Small intestine (tissue), 7 donors: ENCODE measurements at regions not wholly inside any gene's neighbourhood (a gene's known extent, or its start where the extent isn't known, plus 50 kb on each side); places are given as distances from the start of the nearest gene placed in this dataset.

Source experiments
- DNase-seq, 2 donors: peaks; one replicate each; pipeline versions ENCODE4 v3.0.0 to v3.0.0-alpha.2; 2013
- FAIRE-seq: peaks from 2 replicates; lab custom pipeline; 2012; peaks lifted over from hg19 to GRCh38; lab: Jason Lieb, UNC
- H3K27ac ChIP-seq, 3 donors: one replicate each; pipeline ENCODE4 v1.5.1; 2013; ENCODE audit warnings: low read length in 2 of 3, mild to moderate bottlenecking in 2 of 3, control low read depth in 1 of 3, inconsistent platforms in 1 of 3, low read depth in 1 of 3, moderate library complexity in 1 of 3
- H3K27me3 ChIP-seq, 3 donors: one replicate each; pipeline ENCODE4 v1.6.1; 2013; ENCODE audit warnings: low read length in 3 of 3, inconsistent platforms in 1 of 3; ENCODE audit not compliant: control insufficient read depth in 3 of 3, insufficient read depth in 3 of 3
- H3K36me3 ChIP-seq, 3 donors: one replicate each; pipeline ENCODE4 v1.6.1; 2013; ENCODE audit warnings: low read length in 3 of 3, inconsistent platforms in 1 of 3, low read depth in 1 of 3, mild to moderate bottlenecking in 1 of 3, moderate library complexity in 1 of 3; ENCODE audit not compliant: control insufficient read depth in 3 of 3, insufficient read depth in 2 of 3
- H3K4me1 ChIP-seq, 3 donors: one replicate each; pipeline ENCODE4 v1.6.1; 2013; ENCODE audit warnings: low read length in 2 of 3, inconsistent platforms in 1 of 3, low read depth in 1 of 3, mild to moderate bottlenecking in 1 of 3, moderate library complexity in 1 of 3; ENCODE audit not compliant: control insufficient read depth in 3 of 3, insufficient read depth in 2 of 3
- H3K4me3 ChIP-seq, 3 donors: one replicate each; pipeline ENCODE4 v1.5.1; 2013; ENCODE audit warnings: low read length in 3 of 3, control low read depth in 1 of 3, inconsistent platforms in 1 of 3, low read depth in 1 of 3, mild to moderate bottlenecking in 1 of 3, moderate library complexity in 1 of 3
- H3K9me3 ChIP-seq, 2 donors: one replicate each; pipeline ENCODE4 v1.6.1; 2013; ENCODE audit warnings: low read depth in 1 of 2, low read length in 1 of 2; ENCODE audit not compliant: control insufficient read depth in 2 of 2, insufficient read depth in 1 of 2
- WGBS, 3 donors: extraction: QIAGEN DNeasy Blood & Tissue Kit; methylation state at CpG; one replicate each; pipeline ENCODE4 v1.1.7; 2013; 5-methylcytosine and 5-hydroxymethylcytosine counted together
- donor health status: healthy with polysubstance abuse.
- donor health status: control.
- donor health status: control.
- donor health status: Bipolar disorder and iron deficiency.
- donor health status: healthy.

DNA sequence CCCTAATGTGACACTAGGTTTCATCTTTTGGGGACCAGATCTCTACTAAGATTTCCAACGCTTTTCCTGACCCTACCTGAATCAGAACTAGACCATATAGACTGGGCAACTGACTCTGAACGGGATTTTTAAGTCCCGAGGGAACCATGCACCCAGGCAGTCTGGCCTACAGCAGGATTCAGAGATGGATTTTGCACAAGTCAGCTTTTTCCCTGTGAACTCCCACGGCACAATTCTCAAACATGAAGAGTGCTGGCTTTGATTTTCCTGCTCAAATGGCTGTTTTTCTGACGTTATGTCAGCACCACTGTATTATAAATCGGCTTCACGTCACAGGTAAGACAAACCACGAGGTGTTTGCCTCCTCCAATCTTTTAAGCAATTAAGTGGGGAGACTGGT, 409.1 kb downstream of the TCERG1L start:
- 61 to 72% (median 67%) methylated on average over 8 of the region's 8 CpGs for WGBS, 3 donors
- no peak for FAIRE-seq
- Histone ChIP-seq H3K27me3 (no peaks in the 10 kb centered on the region), H3K36me3 (no peaks in the 10 kb centered on the region), H3K27ac (no peak overlapping the region), H3K4me1 (no peaks in the 10 kb centered on the region), H3K9me3 (no peaks in the 10 kb centered on the region), H3K4me3 (no peak overlapping the region)
- no peak for DNase-seq

DNA sequence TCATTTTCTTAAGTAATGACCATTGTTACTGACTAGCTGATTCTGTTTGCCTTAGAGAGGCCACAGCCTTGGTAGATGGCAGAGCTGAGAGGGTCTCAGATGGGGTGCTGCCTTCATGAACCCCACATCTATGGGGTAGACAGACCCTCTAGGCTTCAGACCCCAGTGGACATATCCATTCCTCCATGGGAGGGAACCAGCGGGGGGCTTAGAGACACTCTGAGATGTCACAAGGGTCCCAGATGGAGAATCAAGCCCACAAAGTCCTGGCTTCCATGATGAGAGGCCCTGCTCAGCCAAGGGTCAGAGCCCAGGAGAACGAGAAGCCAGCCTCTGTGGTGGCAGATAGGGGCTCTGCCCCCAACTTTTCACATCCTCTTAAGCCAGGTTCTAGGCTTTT, 408.6 kb downstream of the TCERG1L start:
- no peaks in the 10 kb centered on the region for H3K36me3 ChIP-seq
- FAIRE-seq: no peak
- DNase-seq: no peak
- H3K4me1 ChIP-seq: no peaks in the 10 kb centered on the region
- 63 to 66% (median 63%) methylated on average over 2 of the region's 2 CpGs for WGBS, 3 donors
- H3K4me3 ChIP-seq: no peak overlapping the region
- H3K27ac ChIP-seq: no peak overlapping the region
- no peaks in the 10 kb centered on the region for H3K27me3 ChIP-seq
- H3K9me3 ChIP-seq: no peaks in the 10 kb centered on the region

- FAIRE-seq (no peak), DNase-seq (no peak)
- Histone ChIP-seq H3K4me3 (no peak overlapping the region), H3K27ac (no peak overlapping the region), H3K9me3 (no peaks in the 10 kb centered on the region), H3K36me3 (no peaks in the 10 kb centered on the region), H3K4me1 (no peaks in the 10 kb centered on the region), H3K27me3 (no peaks in the 10 kb centered on the region)
- WGBS, 3 donors: 71 to 85% (median 81%) methylated on average over 8 of the region's 8 CpGs
Measured at GRCh38 chr10:130904676-130905075, 406.8 kb downstream of the TCERG1L start.

GRCh38 chr10:130905386-130905785, 406.1 kb downstream of the TCERG1L start:
- Histone ChIP-seq H3K9me3 (no peaks in the 10 kb centered on the region), H3K4me1 (no peaks in the 10 kb centered on the region), H3K27me3 (no peaks in the 10 kb centered on the region), H3K36me3 (no peaks in the 10 kb centered on the region), H3K27ac (no peak overlapping the region), H3K4me3 (no peak overlapping the region)
- FAIRE-seq: no peak
- DNase-seq: no peak
- 54 to 75% (median 65%) methylated on average over 8 of the region's 8 CpGs for WGBS, 3 donors

GRCh38 chr10:130905921-130906320, 405.6 kb downstream of the TCERG1L start:
- Histone ChIP-seq H3K4me1 (no peaks in the 10 kb centered on the region), H3K27ac (no peak overlapping the region), H3K36me3 (no peaks in the 10 kb centered on the region), H3K9me3 (no peaks in the 10 kb centered on the region), H3K27me3 (no peaks in the 10 kb centered on the region), H3K4me3 (no peak overlapping the region)
- FAIRE-seq: no peak
- WGBS, 3 donors: 66 to 76% (median 69%) methylated on average over 8 of the region's 8 CpGs
- no peak for DNase-seq

- H3K4me3 ChIP-seq: no peak overlapping the region
- no peak for DNase-seq
- no peaks in the 10 kb centered on the region for H3K36me3 ChIP-seq
- H3K27ac ChIP-seq: no peak overlapping the region
- peaks cover 0 to 5% of the 10 kb centered on the region in 2 donors for H3K9me3 ChIP-seq
- no peaks in the 10 kb centered on the region for H3K4me1 ChIP-seq
- WGBS, 3 donors: 78 to 90% (median 80%) methylated on average over 2 of the region's 2 CpGs
- H3K27me3 ChIP-seq: no peaks in the 10 kb centered on the region
- FAIRE-seq: no peak
Measured at GRCh38 chr10:130910848-130911247, 400.7 kb downstream of the TCERG1L start.

DNA sequence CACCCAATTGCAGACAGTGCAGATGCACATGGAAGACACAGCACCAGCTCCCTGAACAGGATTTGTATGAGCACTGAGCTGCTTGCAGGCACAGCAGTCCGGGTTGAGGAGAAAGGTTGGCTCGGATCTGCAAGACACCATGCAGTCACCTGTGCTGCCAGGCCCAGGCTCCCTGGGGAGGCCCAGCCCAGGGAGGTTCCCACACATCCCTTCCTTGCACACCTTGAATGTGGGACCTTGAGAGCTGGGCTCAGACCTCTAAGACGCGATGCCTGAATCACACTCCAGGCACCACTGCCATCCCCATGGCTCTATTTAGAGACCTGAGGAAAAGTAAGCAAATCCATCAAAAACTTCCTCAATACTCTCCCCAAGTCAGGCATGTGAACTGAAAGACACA, 397.7 kb downstream of the TCERG1L start:
- Histone ChIP-seq H3K27ac (no peak overlapping the region), H3K4me3 (no peak overlapping the region), H3K9me3 (peaks cover 0 to 10% of the 10 kb centered on the region in 2 donors), H3K4me1 (no peaks in the 10 kb centered on the region), H3K36me3 (no peaks in the 10 kb centered on the region), H3K27me3 (no peaks in the 10 kb centered on the region)
- DNase-seq: no peak
- FAIRE-seq: no peak
- WGBS, 3 donors: 95 to 96% (median 95%) methylated on average over 4 of the region's 4 CpGs

- H3K27ac ChIP-seq: no peak overlapping the region
- WGBS, 3 donors: 72 to 84% (median 74%) methylated on average over 4 of the region's 4 CpGs
- no peak overlapping the region for H3K4me3 ChIP-seq
- no peaks in the 10 kb centered on the region for H3K36me3 ChIP-seq
- H3K27me3 ChIP-seq: no peaks in the 10 kb centered on the region
- DNase-seq: no peak
- H3K4me1 ChIP-seq: no peaks in the 10 kb centered on the region
- FAIRE-seq: no peak
- H3K9me3 ChIP-seq: peaks cover 0 to 10% of the 10 kb centered on the region in 2 donors
Measured at GRCh38 chr10:130914367-130914766, 397.2 kb downstream of the TCERG1L start.

GRCh38 chr10:130915065-130915464, 396.5 kb downstream of the TCERG1L start:
- WGBS, 3 donors: 64 to 69% (median 65%) methylated on average over 6 of the region's 6 CpGs
- Histone ChIP-seq H3K27me3 (no peaks in the 10 kb centered on the region), H3K9me3 (peaks cover 0 to 10% of the 10 kb centered on the region in 2 donors), H3K27ac (no peak overlapping the region), H3K4me3 (no peak overlapping the region), H3K4me1 (no peaks in the 10 kb centered on the region), H3K36me3 (no peaks in the 10 kb centered on the region)
- DNase-seq: no peak
- FAIRE-seq: no peak
